ENCODE measurements at regions not wholly inside any gene's neighbourhood (a gene's known extent, or its start where the extent isn't known, plus 50 kb on each side); places are given as distances from the start of the nearest gene placed in this dataset.

DNA sequence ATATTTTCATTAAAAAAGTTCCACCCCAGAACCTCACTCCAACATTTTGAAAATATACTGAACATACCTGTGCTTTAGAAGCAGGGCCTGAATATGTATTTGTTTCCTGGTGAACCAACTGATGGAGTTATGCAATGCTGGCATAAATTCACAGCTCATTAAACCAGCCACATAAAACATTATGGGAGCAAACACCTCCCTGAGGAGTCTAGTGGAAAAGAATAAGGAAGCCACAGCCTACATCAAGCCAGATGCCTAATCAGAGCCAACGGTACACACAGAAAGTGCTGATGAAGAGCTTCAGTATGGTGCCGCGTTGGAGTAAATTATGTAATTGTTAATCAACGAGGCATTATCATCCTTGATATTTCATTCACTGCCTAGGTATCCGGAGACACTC is 199.5 kb downstream of the AJAP1 start:
- TF ChIP-seq CTCF (IDR thresholded peaks at IDR 0.05): no peak
- TF ChIP-seq EZH2 (IDR thresholded peaks at IDR 0.05; ENCODE audit: borderline replicate concordance, insufficient read depth, low read depth, low read length, poor library complexity, severe bottlenecking): no peak
